ENCODE measurements at regions not wholly inside any gene's neighbourhood (a gene's known extent, or its start where the extent isn't known, plus 50 kb on each side); places are given as distances from the start of the nearest gene placed in this dataset.
"Not testable (repeated sequence)": the region's sequence is repeated elsewhere in the genome, so short reads cannot be mapped to it uniquely, and the experiment has no call there.

- no peak for DNase-seq (ENCODE audit: low read depth)
These were observed 309.3 kb upstream of the TGFBR2 start for GRCh38 chr3:30297112-30297511.

- no peak for DNase-seq (ENCODE audit: low read depth)
These were observed 306.6 kb upstream of the TGFBR2 start for GRCh38 chr3:30299674-30300385.

GRCh38 chr3:30300809-30301208, 305.6 kb upstream of the TGFBR2 start:
- no peak for DNase-seq (ENCODE audit: low read depth)

GRCh38 chr3:30302027-30302426, 304.4 kb upstream of the TGFBR2 start:
- DNase-seq (ENCODE audit: low read depth) = no peak

- no peak for DNase-seq (ENCODE audit: low read depth)
These were observed 302.6 kb upstream of the TGFBR2 start for GRCh38 chr3:30303770-30304169.

GRCh38 chr3:30305021-30305420, 301.4 kb upstream of the TGFBR2 start:
- DNase-seq (ENCODE audit: low read depth) = peak; percentile 77

- DNase-seq (ENCODE audit: low read depth) = no peak
These were observed 299.5 kb upstream of the TGFBR2 start for GRCh38 chr3:30306896-30307295.

GRCh38 chr3:30307372-30307950, 298.9 kb upstream of the TGFBR2 start:
- DNase-seq (ENCODE audit: low read depth) = no peak

GRCh38 chr3:30308131-30308530, 298.3 kb upstream of the TGFBR2 start:
- DNase-seq (ENCODE audit: low read depth) = no peak

GRCh38 chr3:30309961-30310954, 296.1 kb upstream of the TGFBR2 start:
- DNase-seq (ENCODE audit: low read depth) = no peak

- DNase-seq (ENCODE audit: low read depth) = no peak
These were observed 294.6 kb upstream of the TGFBR2 start for GRCh38 chr3:30311781-30312180.

GRCh38 chr3:30313840-30314239, 292.6 kb upstream of the TGFBR2 start:
- DNase-seq (ENCODE audit: low read depth) = no peak

- DNase-seq (ENCODE audit: low read depth) = no peak
These were observed 291.6 kb upstream of the TGFBR2 start for GRCh38 chr3:30314757-30315325.

- DNase-seq (ENCODE audit: low read depth) = peak; percentile 30
These were observed 291.0 kb upstream of the TGFBR2 start for GRCh38 chr3:30315447-30315846.

GRCh38 chr3:30317561-30317960, 288.8 kb upstream of the TGFBR2 start:
- no peak for DNase-seq (ENCODE audit: low read depth)

GRCh38 chr3:30318110-30318509, 288.3 kb upstream of the TGFBR2 start:
- DNase-seq (ENCODE audit: low read depth) = no peak

GRCh38 chr3:30319713-30320112, 286.7 kb upstream of the TGFBR2 start:
- peak; percentile 84 for DNase-seq (ENCODE audit: low read depth)

GRCh38 chr3:30320392-30320791, 286.0 kb upstream of the TGFBR2 start:
- no peak for DNase-seq (ENCODE audit: low read depth)

GRCh38 chr3:30321065-30321464, 285.3 kb upstream of the TGFBR2 start:
- DNase-seq (ENCODE audit: low read depth) = no peak

GRCh38 chr3:30323649-30324048, 282.8 kb upstream of the TGFBR2 start:
- DNase-seq (ENCODE audit: low read depth) = not testable (repeated sequence)

GRCh38 chr3:30324587-30324986, 281.8 kb upstream of the TGFBR2 start:
- DNase-seq (ENCODE audit: low read depth) = peak; percentile 83

GRCh38 chr3:30327976-30328375, 278.4 kb upstream of the TGFBR2 start:
- DNase-seq (ENCODE audit: low read depth) = not testable (repeated sequence)
